GM19351 (cell line): ENCODE measurements at regions not wholly inside any gene's neighbourhood (a gene's known extent, or its start where the extent isn't known, plus 50 kb on each side); places are given as distances from the start of the nearest gene placed in this dataset.

Source experiments
- ATAC-seq: cut with Tn5 transposase; IDR thresholded peaks from one replicate; pipeline ENCODE4 v1.9.1; 2021; ENCODE audit warnings: mild to moderate bottlenecking, moderate library complexity; ENCODE audit not compliant: unreplicated experiment

DNA sequence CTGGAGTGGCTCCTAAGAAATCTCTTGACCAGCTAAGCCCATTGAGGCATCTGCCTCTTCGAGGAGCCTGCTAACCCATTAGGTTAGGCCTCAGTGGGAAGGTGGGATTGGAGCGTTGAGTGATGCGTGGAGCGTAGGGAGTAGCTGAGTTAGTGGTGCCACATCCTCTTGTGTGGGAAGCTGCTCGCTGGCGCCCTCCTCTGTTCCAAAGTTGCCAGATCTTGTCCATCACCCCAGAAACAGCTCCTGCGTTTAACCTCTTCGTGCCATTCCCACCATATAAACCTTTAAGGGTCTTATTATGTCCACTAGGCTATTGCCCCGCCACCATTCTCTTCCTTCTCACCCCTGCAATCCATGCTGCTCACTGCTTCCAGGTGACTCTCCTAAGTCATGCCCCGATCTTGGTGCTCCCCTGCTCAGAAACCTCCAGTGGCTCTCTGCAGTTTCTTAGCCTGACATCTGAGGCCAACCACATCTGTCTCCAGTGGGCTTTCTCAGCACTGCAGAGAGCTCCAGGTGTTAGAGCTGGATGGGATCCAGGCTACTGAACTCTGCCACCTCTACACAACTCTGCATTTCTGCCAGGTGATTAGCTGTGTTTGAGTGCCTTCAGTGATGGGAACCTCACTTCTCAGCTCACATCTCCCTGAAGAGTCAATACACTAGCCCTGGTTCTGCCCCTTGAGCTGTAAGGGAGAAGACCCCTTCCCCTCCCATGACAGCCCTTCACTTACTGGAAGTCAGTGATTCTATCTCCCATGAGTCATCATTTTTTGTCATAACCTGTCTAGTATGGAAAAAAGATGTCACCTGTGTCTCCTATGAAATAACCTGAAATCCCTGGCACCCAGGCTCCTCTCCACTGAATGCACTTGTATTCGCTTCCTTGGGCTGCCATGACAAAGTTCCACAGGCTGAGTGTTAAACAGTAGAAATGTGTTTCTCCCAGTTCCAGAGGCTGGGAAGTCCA is 65.0 kb upstream of the FGFR2 start:
- ATAC-seq, result no peak

DNA sequence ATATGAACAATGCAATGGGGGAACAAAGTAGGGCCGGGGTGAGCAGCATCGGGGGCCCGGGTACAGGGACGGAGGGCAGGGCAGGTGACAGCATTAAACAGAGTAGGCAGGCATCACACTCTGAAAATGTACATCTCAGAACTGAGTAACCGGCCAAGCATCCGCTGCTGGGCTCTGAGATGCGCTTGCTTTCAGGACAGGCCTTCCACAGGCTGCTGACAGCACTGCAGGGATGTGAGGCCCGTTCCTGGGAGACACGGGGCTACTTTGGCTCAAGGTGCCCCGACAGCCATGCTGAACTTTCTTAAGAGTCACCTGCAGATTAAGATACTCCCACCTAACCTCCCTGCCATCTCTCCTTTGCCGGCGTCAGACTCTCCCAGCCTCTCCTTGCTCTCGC is 64.3 kb upstream of the FGFR2 start:
- ATAC-seq, result no peak

DNA sequence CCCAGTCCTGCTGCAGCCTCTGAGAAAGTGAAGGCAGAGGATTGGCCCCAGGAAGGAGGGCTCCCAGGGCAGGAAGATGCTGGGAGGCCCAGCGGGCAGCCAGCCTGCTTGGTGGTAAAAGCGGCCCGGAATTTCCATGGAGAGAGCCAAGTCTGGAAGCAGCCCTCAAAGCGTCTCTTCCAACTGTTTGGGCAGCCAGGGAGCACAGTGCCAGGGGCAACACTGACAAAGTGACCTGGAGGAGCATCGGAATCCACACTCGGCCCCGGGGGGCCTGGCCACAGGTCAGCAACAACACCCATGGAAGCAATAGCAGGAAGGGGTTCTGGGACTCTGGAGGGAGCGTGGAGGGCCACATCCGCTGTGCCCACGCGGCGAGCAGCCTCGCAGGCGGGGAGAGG is 63.2 kb upstream of the FGFR2 start:
- ATAC-seq, result no peak

DNA sequence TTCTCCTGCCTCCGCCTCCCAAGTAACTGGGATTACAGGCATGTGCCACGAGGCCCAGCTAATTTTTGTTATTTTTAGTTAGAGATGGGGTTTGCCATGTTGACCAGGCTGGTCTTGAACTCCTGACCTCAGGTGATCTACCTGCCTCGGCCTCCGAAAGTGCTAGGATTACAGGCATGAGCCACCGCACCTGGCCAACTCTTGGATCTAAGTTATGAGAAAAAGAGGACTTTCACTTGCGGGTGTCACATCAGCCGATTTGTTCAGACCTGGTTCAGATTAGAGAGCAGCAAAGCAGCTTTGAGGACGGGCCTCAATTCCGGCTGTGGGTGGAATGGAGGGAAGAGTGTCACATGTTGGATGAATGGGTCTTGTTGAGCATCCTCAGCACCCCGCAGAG is 61.0 kb upstream of the FGFR2 start:
- no peak for ATAC-seq

DNA sequence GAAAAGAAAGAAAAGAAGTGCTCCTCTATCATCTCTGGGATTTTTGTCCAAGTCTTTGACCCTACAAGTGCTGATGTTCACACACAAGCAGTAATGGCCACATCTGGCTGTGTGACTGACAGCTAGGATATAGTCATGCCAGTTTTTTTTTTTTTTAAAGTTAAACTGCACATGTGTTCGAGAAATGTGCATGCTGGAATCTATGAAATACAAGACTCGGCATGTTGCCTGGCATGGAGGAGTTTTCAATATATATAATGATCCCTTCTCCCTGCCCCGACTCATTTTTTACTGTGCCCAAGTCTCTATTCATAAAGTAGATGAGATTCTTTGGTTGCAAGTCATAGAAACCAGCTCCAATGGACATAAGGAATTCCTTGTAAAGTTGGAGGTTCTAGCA is 60.4 kb upstream of the FGFR2 start:
- ATAC-seq, result no peak

DNA sequence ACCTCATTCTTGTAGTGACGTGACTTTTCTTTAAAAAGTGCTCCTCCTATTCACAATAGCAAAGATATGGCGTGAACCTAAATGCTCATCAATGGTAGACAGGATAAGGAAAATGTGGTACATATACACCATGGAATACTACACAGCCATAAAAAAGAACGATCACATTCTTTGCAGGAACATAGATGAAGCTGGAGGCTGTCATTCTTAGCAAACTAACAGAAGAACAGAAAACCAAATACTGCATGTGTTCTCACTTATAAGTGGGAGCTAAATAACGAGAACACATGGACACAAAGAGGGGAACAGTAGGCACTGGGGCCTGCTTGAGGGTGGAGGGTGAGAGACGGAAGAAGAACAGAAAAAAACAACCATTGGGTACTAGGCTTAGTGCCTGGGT is 59.9 kb upstream of the FGFR2 start:
- ATAC-seq, result no peak

DNA sequence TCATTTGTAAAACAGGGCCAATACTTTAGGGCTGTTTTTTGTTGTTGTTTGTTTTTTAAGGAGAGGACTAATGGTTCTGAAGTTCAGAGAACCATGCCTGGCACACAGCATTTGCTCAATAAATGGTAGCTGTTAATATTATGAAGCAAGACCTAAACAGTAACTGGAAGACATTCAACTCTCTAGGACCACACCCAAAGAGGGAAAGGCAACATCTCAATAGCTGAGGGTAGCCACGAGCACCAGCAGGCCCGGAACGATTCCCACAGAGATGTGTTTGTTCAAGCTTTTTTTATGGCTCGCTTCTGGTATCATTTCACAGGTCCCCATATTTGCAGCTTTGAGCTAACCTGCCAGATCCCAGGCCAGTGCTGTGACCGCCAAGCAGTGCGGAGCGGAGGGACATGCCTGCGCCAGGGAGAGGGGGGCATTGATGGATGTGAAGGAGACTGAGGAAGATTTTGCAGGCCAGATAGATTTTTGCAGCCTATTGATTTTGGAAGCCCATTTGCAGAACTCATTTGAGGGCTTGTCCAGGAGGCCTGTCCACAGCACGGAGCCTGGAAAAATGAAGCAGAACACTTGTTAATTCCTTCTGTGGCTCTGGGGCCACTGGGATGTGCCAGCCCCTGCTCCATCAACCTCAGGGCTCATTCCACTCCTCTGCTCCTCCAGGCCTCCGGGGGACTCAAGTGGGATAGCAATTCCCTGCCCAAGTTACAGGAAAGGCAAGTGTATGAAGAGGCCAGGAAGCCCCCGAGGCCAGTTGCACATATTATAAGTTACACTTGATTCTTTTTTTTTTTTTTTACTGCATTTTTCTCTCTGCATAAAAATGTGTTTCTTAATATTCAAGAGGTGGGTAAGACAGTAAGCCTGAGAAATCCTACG is 57.3 kb upstream of the FGFR2 start:
- ATAC-seq, result no peak

DNA sequence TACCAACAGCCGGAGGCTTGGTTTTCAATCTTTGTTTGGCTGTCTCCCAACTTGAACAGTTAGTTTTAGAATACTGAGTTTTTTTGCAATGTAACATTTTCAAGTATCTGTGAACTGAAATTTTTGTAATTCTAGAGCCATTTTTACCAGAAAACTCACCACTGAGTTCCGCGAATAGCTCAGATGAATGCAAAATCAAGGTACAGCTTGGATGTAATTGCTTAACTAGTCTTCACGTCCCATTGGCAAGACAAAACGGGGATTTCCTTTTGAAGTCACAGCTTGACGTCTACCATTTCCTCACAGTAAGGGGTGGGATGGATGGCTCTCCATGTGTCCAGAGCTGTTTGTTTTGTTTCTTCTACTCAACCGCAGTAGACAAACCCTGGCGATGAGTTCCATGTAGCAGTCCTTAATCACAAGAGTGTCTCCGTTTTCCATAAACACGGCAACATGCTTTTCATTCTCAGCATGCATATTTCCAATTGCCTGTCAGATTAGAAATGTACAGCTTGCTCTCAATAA is 55.8 kb upstream of the FGFR2 start:
- ATAC-seq, result no peak

DNA sequence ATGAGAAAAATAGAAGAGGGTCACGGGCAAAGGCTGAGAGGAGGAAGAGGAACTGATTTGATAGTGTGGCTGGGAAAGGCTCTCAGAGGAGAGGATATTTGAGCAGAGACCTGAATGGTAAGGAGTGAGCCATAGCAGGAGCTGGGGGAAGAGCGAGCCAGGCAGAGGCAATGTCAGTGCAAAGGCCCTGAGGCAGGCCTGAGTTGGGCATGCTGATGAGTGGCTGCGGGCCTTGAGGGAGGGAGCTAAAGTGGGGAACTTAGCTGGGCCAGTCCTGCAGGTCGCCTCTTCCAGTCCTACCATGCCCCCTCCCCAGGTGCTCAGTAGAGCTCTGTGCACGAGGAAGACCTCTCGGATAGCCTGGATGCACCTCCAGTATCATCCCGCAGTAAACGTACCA is 55.4 kb upstream of the FGFR2 start:
- ATAC-seq, result no peak

DNA sequence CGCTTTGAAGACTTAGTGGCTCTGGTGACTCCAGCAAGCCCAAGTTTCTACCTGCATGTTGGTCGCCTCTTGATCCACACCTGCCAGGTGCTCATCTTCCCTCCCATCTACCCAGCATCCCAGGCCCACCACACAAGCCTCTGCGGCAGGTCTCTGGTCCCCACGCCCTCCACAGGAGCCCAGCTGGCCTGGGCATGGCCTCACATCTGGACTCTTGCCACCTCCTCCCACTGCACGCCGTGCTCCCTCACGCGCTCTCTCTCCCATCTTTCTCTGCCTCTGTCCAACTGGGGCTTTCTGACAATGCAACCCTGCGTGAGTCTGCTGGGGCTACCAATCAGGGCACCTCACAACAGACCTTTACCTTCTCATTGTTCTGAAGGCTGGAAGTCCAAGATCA is 50.2 kb upstream of the FGFR2 start:
- no peak for ATAC-seq

DNA sequence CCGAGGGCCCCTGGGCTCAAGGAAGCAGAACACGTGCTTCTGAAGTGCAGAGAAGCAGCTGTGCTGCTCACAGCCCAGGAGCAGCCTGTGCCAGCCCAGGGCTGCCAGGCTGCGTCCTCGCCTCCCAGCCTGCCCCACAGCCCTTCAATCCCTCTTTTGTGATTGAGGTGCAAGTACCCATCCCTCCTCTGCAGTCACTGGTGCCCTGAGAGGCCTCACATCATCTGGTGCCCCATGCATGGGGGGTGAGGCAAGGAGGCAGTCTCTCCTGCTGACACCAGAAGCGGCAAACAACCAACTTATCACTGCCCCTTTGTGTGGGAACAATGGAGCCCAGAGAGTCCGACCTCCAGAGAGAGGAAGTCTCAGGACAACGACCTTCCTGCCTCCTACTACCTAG is 49.8 kb upstream of the FGFR2 start:
- ATAC-seq, result no peak
